A204.1 (cell line): ENCODE measurements at regions not wholly inside any gene's neighbourhood (a gene's known extent, or its start where the extent isn't known, plus 50 kb on each side); places are given as distances from the start of the nearest gene placed in this dataset.
A peak's percentile ranks its signal among the peaks of the same experiment; 100 is the strongest.

Experiments
- FAIRE-seq: peaks from 2 replicates; lab custom pipeline; 2012; peaks lifted over from hg19 to GRCh38; lab: Jason Lieb, UNC

DNA sequence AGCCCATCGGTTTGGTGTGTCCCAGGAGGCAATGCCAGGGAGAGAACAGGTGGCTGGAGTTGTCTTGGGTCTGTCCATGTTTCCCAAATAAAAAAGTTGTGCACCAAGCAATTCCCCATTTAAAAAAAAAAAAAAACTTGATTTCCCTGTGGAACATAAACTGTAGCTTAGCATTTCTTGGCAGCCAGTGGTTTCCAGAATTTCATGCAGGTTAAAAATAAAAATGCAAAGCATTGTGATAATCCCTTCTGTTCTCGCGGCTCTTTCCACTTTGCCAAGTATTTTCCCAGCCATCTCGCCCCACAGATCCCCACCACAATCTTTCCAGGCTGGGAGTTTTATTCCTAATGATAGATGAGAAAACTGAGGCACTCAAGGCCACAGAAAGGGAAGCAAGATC is 51.4 kb upstream of the MSX1 start:
- FAIRE-seq: no peak

DNA sequence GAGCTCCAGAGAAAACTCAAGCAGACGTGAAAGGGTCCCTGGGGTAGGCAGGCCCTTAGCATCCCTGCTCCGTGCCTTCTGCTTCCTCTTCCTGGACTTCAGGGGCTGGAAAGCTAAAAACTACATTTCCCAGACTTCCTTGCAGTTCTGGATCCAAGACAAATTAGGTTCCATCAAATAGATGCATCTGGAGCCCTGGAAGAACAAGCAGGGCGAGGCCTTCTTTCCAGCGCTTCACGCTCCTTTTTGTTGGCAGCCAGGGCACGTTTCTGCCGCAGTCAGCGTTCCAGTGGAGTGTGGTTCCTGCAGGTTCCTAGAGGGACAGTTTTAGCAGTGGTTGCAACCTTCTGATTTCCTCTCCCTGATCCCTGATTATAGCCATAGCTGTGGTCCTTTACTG is 53.6 kb upstream of the MSX1 start:
- no peak for FAIRE-seq

GRCh38 chr4:4803912-4804296 is 55.6 kb upstream of the MSX1 start:
- no peak for FAIRE-seq

DNA sequence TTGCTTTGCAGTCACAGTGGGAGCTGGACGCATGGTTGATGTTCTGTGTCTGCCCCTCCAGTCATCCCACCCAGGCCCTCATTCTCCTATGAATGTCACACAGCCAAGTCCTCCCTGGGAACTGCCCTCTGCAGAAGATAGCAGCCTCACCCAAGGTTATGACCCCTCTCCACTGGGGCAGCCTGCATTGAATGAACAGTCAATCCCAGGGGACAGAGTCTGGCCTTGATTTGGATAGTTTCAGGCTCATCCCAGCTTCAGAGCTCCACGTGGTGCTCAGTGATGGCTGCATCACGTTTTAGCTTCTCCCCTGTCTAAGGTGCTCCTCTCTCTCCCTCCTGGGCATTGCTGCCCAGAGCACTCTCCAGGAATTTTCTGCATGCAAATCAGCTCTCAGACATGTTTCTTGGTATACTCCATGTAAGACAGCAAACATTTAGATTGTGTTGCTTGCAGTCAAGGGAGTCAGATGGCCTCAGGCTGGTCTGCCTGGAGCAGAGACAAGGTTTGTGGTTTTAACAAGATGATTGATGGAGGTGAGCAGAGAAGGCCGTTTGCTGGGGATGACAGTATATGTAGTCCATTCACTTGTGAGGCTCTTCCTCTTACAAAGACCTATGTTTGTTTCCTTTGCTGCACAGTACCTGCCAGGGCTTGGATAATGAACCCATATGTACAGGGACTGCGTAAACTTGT is 56.1 kb upstream of the MSX1 start:
- no peak for FAIRE-seq

DNA sequence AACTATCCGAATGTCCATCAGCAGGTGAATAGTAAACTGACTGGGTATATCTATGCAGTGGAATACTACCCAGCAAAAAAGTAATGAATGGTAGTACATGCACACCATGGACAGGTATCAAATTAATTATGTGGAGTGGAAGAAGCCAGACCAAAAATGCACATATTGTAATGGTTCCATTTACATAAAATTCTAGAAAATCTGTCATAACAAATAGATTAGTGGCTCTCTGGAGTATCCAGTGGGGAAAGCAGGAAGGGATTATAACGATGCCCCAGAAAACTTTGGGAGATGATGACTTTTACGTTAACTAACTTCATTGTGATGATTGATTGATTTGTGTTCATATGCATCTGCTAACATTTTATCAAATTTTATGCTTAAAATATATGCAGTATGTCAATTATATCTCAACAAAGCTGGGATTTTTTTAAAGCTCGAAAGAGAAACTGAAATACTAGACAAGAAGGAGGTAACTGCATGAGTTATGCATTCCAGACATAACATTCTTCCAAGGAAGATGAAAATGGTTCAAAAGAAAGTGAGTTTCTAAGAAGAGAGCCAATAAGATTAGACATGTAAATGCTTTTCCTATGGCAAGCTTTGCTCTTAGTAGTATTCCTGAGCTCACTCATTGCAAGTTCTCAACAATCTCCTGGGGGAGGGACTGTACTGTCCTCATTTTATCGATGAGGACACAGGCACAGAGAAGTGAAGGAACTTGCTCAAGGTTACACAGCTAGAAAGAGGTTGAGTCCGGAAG is 58.6 kb upstream of the MSX1 start:
- FAIRE-seq: peak; percentile 80

DNA sequence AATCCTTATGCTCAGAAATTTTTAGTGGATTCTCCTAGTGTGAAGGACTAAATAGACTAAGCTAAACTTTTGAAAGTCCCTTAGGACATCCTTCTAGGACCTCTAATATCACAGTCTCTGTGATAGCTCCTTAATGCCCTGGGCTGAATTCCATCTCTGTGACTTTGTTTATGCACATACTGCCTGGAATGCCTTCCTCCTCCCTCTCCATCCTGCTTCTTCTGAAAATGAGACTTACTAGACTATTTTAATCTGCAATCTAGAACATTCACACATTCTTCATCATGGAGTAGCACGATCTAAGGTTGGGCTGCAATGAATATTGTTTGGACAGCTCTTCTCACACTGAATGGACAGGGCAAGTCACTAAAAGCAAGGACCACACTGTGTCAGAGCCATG is 65.0 kb upstream of the MSX1 start:
- FAIRE-seq: no peak

GRCh38 chr4:4792466-4792865 is 67.0 kb upstream of the MSX1 start:
- no peak for FAIRE-seq

DNA sequence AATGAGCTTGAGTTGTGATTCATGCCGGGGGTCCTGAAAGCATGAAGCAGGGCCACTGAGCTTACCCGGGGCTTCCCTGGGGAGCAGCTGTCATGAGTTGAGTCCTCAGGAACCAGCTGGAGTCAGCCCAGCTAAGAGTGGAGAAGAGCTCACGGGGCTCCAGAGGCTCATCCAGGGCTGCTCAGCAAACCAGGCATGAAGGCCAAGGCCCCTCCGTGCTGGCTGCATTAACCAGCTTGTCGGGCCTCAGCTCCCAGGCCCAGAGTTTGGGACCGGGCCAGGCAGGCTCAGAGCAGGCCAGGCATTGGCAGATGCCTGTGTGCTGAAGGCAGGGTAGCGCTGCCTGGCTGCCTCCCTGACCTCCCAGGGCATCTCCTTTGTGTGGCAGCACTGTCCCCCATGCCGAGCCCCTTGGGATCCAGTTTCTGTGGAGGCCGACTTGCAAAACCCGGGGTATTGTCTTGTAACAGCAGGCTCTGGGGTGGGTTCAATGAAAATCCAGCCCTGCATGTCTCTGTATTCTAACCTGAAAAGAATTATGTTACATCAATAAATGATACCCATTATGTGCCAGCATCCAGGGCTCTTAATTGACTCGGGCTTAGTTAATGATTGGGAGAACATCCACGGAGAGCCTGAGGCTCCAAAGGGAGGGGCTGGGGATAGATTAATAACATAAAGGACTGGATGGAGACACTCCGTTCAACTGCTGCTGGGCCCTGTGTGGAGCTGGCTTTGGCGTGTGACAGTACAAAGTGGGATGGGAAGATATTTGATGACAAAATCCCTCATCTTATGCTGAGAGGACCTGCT is 68.0 kb upstream of the MSX1 start:
- no peak for FAIRE-seq

DNA sequence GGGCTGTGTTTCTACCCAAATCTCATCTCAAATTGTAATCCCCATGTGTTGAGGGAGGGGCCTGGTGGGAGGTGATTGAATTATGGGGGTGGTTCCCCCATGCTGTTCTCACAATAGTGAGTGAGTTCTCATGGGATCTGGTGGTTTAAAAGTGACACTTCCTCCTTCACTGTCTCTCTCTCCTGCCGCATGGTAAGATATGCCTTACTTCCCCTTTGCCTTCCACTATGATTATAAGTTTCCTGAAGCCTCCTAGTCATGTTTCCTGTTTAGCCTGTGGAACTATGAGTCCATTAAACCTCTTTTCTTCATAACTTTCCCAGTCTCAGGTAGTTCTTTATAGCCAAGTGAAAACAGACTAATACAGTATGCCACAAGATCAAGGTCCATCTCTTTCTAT is 70.0 kb upstream of the MSX1 start:
- FAIRE-seq: no peak

- FAIRE-seq: no peak
These were observed 70.9 kb upstream of the MSX1 start for GRCh38 chr4:4788573-4788972.

DNA sequence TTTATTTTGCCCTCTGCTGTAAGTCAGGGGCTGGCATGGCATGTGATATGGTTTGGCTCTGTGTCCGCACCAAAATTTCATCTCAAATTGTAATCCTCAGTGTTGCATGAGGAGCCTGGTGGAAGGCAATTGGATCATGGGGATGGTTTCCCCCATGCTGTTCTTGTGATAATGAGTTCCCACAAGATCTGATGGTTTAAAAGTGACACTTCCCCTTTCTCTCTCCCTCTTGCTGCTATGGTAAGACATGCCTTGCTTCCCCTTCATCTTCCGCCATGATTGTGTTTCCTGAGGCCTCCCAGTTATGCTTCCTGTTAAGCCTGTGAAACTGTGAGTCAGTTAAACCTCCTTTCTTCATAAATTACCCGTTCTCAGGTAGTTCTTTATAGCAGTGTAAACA is 72.0 kb upstream of the MSX1 start:
- FAIRE-seq: no peak

- FAIRE-seq: no peak
These were observed 75.1 kb upstream of the MSX1 start for GRCh38 chr4:4784379-4784778.

- FAIRE-seq: no peak
These were observed 75.6 kb upstream of the MSX1 start for GRCh38 chr4:4783847-4784246.

DNA sequence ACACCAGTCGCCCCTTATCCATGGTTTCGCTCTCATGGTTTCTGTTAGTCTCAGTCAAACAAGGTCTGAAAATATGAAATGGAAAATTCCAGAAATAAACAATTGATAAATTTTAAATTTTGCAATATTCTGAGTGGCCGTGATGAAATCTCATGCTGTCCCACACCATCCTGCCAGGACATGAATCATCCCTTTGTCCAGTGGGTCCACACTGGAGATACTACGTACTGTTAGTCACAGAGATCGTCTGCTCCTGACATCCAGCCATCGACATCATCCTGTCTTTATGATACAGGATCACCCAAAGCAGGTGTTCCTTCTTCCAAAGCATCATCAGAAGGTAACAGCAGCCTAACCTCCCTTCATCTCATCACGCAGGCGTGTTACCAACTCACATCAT is 76.5 kb upstream of the MSX1 start:
- no peak for FAIRE-seq

- no peak for FAIRE-seq
These were observed 77.3 kb upstream of the MSX1 start for GRCh38 chr4:4781936-4782707.

GRCh38 chr4:4780729-4781244 is 78.7 kb upstream of the MSX1 start:
- FAIRE-seq: no peak

- FAIRE-seq: no peak
These were observed 80.0 kb upstream of the MSX1 start for GRCh38 chr4:4779486-4779885.

DNA sequence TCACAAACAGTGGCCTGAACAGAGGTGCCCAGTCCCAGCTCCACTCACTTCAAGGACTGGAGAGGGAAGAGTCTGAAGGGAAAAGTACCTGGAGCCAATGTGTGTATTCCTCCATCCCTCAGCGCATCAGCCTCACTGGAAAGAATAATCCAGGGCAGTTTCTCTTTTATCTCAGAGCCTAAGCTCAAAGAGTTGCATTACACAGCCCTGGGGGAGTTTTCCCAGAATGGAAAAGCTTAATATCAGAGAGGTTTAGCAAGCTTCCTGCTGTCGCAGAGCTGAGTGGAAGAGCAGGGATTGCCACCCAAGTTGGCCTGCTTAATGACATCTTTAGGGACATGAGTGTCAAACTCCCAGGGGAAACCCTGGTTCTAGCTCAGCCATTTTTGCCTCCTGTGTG is 80.4 kb upstream of the MSX1 start:
- no peak for FAIRE-seq

DNA sequence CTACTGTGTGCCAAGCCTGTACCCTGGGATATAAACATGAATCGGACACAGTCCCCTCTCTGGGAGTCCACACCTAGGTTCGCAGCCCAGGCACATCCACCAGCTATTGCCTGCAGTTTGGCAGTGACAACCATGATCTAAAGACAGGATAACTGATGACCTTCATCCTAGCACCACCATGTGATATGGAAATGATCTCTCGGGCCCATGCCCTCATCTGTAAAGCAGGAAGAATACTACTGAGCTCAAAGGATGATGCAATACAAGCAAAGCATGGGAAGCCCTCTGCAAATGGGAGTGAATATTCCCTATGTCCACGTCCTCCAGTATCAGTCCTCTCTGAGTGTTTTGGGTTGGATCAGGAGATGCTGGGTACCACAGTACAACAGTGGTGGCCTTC is 80.9 kb upstream of the MSX1 start:
- FAIRE-seq: no peak

- no peak for FAIRE-seq
These were observed 82.5 kb upstream of the MSX1 start for GRCh38 chr4:4776934-4777333.

- FAIRE-seq: no peak
These were observed 83.1 kb upstream of the MSX1 start for GRCh38 chr4:4776335-4776734.

DNA sequence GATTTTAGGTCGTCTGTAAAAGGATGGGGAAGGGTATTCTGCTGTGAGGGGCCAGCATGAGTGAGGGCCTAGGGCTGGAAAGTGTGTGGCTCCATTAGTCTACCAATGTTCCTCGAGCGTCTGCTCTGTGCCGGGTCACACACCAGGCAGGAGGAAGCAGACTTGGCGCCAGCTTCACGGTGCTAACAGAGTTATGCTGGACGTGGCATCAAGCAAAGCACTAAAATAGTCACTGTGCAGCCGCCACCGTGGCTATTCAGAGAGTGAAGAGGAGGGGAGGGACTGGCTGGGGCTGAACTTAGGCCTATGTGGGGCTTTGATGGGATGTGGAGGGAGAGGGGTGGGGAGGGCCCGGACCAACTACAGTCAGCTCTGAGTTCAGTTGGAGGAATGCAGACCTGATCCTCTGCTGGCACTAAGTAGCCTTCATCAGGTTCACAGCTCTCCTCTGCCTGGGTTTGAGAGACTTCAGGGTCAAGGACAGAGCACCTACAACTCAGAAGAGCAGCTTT is 83.9 kb upstream of the MSX1 start:
- no peak for FAIRE-seq
